GM12801 (cell line): ENCODE measurements at regions not wholly inside any gene's neighbourhood (a gene's known extent, or its start where the extent isn't known, plus 50 kb on each side); places are given as distances from the start of the nearest gene placed in this dataset.

Source experiments
- TF ChIP-seq, protein P1 (sequence below): IDR thresholded peaks from one replicate; pipeline ENCODE4 v1.5.1; 2011; ENCODE audit warnings: control low read depth; ENCODE audit not compliant: insufficient read length; ENCODE audit errors: extremely low read depth

DNA sequence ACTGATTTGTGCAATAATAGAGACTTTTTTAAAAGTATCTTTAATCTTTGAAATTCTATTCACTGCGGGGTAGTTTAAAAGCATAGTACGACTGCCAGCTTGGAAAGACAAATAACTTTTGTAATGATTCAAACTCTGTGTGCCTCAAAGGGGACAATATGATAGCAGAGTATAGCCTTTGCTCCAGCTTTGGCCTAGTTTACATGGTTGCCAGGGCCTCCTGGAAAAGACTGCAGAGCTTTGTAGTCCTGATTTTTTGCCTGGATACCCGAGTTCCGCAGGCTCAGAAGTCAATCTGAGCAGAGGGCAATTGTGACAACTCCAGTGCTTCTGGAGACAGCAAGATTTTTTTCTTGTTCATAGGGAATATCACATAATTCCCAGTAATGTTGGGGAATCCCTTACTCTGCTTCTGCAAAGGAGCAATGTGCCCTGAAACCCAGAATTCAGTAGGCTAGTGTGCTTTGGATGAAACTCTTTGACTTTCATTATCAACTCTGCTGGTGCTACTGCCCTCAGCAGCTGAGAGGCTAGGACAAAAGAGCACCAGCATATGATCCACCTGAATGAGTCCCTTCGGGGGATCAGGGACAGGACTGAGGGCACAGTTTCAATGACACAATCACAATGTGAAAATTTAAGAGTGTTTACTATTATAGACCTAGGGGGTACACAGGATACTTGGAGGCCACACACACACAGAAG is 768.1 kb downstream of the TMEM182 start:
- TF ChIP-seq, protein P1, sequence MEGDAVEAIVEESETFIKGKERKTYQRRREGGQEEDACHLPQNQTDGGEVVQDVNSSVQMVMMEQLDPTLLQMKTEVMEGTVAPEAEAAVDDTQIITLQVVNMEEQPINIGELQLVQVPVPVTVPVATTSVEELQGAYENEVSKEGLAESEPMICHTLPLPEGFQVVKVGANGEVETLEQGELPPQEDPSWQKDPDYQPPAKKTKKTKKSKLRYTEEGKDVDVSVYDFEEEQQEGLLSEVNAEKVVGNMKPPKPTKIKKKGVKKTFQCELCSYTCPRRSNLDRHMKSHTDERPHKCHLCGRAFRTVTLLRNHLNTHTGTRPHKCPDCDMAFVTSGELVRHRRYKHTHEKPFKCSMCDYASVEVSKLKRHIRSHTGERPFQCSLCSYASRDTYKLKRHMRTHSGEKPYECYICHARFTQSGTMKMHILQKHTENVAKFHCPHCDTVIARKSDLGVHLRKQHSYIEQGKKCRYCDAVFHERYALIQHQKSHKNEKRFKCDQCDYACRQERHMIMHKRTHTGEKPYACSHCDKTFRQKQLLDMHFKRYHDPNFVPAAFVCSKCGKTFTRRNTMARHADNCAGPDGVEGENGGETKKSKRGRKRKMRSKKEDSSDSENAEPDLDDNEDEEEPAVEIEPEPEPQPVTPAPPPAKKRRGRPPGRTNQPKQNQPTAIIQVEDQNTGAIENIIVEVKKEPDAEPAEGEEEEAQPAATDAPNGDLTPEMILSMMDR = no peak

DNA sequence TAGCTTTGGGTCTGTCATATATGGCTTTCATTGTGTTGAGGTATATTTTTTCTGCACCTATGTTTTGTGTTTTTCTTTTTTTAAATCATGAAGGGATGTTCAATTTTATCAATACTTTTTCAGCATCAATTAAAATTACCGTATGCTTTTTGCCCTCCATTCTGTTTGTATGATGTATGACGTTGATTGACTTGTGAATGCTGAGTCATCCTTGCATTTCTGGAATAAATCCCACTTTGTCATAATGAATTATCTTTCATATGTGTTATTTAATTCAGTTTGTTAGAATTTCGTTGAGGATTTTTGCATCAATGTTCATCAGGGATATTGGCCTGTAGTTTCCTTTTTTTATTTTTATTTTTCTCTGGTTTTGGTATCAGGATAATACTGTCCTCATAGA is 790.9 kb downstream of the TMEM182 start:
- TF ChIP-seq, protein P1 = no peak

DNA sequence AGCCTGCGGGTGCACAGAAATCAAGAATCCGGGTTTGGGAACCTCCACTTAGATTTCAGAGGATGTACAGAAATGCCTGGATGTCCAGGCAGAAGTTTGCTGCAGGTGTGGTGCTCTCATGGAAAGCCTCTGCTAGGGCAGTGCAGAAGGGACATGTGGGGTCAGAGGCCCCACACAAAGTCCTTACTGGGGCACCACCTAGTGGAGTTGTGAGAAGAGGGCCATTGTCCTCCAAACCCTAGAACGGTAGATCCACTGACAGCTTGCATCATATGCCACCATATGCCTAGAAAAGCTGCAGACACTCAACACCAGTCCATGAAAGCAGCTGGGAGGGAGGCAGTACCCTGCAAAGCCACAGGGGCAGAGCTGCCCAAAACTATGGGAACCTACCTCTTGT is 833.0 kb downstream of the TMEM182 start:
- TF ChIP-seq, protein P1 = no peak

DNA sequence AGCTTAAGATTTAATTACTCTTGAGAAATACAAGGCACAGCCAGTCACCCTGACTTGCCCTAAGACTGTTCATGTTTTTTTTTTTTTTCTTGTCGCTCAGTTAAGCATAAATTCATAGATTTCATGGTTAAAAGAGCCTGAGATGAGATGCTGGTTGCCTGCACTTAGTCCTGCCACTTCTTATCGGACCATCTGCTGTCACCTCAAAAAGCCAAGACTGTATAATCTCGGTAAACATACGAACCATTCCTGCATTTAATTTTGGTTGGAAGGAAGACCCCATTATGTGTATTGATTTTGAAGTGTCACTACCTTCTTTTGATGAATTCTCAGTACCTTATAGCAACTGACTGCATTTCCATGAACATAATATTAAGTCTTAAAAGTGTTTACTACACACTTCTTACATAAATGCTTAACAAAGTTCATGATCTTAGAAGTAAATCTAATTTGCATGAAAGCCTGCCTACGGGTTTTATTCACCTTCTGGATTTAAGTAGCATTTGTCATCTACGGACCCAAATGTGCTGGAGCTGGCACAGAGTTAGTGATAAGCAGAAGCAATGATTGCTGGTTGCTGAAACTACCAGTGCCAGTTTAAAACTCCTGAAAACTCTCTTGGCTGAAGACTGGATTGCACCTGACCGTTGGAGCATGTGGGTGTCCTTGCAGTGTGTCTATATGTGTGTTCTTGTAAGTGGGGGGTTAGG is 843.4 kb downstream of the TMEM182 start:
- TF ChIP-seq, protein P1 = no peak

DNA sequence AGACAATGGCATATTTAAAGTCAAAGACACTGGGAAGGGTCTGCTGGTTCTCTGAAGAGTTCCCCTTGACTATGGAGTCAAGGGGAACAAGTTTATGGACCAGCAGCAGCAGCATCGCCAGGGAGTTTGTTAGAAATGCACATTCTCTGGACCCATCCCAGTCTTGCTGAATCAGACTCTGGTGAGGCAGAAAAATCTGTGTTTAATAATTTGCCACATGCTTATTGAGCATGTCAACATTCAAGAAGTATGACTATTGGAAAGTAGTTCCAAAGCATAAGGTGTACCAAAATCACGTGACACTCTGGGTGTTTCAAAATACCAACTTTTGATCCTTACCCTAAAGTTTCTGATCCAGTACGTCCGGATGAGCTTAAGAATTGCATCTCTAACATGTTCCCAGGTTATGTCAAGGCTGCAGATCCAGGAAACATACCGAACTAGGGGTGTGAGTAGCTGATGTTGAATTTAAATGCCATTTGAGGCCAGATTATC is 853.8 kb downstream of the TMEM182 start:
- TF ChIP-seq, protein P1 = no peak

DNA sequence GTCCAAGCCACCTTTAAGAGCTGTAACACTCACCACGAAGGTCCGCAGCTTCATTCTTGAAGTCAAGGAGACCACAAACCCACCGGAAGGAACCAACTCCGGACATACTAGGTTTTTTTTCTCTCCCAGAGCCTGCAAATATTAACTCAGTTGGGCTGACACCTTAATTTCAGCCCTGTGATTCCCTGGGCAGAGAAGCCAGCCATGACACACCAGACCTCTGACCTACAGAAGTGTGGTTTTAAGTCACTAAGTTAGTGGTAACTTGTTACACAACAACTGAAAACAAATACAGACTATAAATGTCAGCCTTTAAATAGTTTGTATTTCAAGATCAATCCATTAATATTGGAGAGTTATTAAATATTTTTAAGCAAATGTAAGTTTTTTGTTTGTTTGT is 855.1 kb downstream of the TMEM182 start:
- TF ChIP-seq, protein P1 = no peak

DNA sequence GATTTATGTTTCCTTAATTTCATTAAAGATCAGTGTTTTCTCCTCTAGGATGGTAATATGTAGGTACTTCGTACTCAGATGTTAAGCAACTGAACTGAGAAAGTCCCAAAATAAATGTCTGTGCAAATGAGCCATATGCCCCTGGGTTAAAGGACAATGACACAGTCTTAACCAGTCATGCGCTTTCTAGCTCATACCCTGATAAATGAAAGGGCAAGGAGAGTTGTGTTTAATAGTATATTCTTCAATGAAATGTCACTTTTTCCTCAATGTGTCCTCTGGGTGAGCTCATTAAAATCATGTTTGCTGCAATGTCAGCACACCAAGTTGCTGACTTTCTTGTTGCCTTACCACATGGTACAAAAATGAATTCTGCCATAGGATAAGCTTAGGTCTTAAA is 856.3 kb downstream of the TMEM182 start:
- TF ChIP-seq, protein P1 = no peak
